IMR-90 (cell line): ENCODE measurements at regions not wholly inside any gene's neighbourhood (a gene's known extent, or its start where the extent isn't known, plus 50 kb on each side); places are given as distances from the start of the nearest gene placed in this dataset.

Experiments used
- ATAC-seq: fragments of 200-7000 bp; cut with Tn5 transposase; 2 replicates; pipeline ENCODE4 v1.9.1; 2020; ENCODE audit warnings: low read depth, mild to moderate bottlenecking, moderate library complexity
- BruUV-seq: library from RNA; stranded (reverse); fragments of 400-500 nt; replicated peaks from 2 replicates; lab custom pipeline; 2021; lab: Mats Ljungman, UMichigan
- CTCF ChIA-PET: fragments of 300-600 bp; formaldehyde crosslinking; extraction: SDS; loops from one replicate; lab custom pipeline; 2021; ENCODE audit warnings: antibody characterized with exemption; lab: Yijun Ruan, JAX
- POLR2A ChIA-PET: fragments of 300-600 bp; sonication (Branson Sonifier 250); formaldehyde crosslinking; loops from one replicate; lab custom pipeline; 2022; ENCODE audit warnings: antibody characterized with exemption; ENCODE audit not compliant: unreplicated experiment; lab: Charles Lee
- DNase-seq: peaks from one replicate; pipeline ENCODE4 v3.0.0; 2013
- H2AFZ ChIP-seq: replicated peaks from 2 replicates; pipeline ENCODE3; 2013; ENCODE audit warnings: low read length, mild to moderate bottlenecking; ENCODE audit not compliant: poor library complexity
- H2AK5ac ChIP-seq: 2 replicates; pipeline ENCODE4 v1.6.1; 2013; ENCODE audit warnings: low read depth, low read length, inconsistent platforms
- H2AK9ac ChIP-seq: replicated peaks from 2 replicates; pipeline ENCODE3; 2013; ENCODE audit warnings: mild to moderate bottlenecking, low read depth, low read length, moderate library complexity; ENCODE audit not compliant: poor library complexity
- H2BK120ac ChIP-seq: 2 replicates; pipeline ENCODE4 v1.6.1; 2013; ENCODE audit warnings: low read depth, low read length, inconsistent platforms
- H2BK15ac ChIP-seq: 3 replicates; pipeline ENCODE4 v1.6.1; 2013; ENCODE audit warnings: low read depth, low read length, inconsistent platforms
- H2BK20ac ChIP-seq: 2 replicates; pipeline ENCODE4 v1.6.1; 2013; ENCODE audit warnings: low read depth, mild to moderate bottlenecking, inconsistent platforms, low read length, moderate library complexity
- H2BK5ac ChIP-seq: 2 replicates; pipeline ENCODE4 v1.6.1; 2013; ENCODE audit warnings: mild to moderate bottlenecking, low read depth, low read length, inconsistent platforms; ENCODE audit not compliant: poor library complexity, severe bottlenecking
- H3K14ac ChIP-seq: replicated peaks from 2 replicates; pipeline ENCODE4 v1.6.1; 2013; ENCODE audit warnings: low read depth, low read length, inconsistent platforms
- H3K18ac ChIP-seq: 2 replicates; pipeline ENCODE4 v1.6.1; 2013; ENCODE audit warnings: low read depth, low read length, control low read depth
- H3K23ac ChIP-seq: 2 replicates; pipeline ENCODE4 v1.6.1; 2013; ENCODE audit warnings: low read depth, low read length, inconsistent platforms
- H3K27ac ChIP-seq: 2 replicates; pipeline ENCODE4 v1.5.1; 2013; ENCODE audit warnings: mild to moderate bottlenecking, control low read depth, low read length; ENCODE audit not compliant: insufficient read depth
- H3K27me3 ChIP-seq: 2 replicates; pipeline ENCODE4 v1.6.1; 2013; ENCODE audit warnings: low read length; ENCODE audit not compliant: control insufficient read depth, insufficient read depth
- H3K36me3 ChIP-seq: 2 replicates; pipeline ENCODE4 v1.6.1; 2013; ENCODE audit warnings: low read length, mixed read lengths; ENCODE audit not compliant: control insufficient read depth, insufficient read depth
- H3K4ac ChIP-seq: 2 replicates; pipeline ENCODE4 v1.6.1; 2013; ENCODE audit warnings: low read depth, low read length, inconsistent platforms
- H3K4me1 ChIP-seq: 2 replicates; pipeline ENCODE4 v1.6.1; 2013; ENCODE audit warnings: low read length, mixed read lengths; ENCODE audit not compliant: control insufficient read depth, insufficient read depth
- H3K4me2 ChIP-seq: 2 replicates; pipeline ENCODE4 v1.6.1; 2013; ENCODE audit warnings: low read depth, mild to moderate bottlenecking, control low read depth, low read length, moderate library complexity
- H3K4me3 ChIP-seq: 2 replicates; pipeline ENCODE4 v1.5.1; 2013; ENCODE audit warnings: low read depth, mild to moderate bottlenecking, control low read depth, low read length, moderate library complexity; ENCODE audit not compliant: insufficient read depth
- H3K56ac ChIP-seq: 2 replicates; pipeline ENCODE4 v1.6.1; 2013; ENCODE audit warnings: low read length, inconsistent platforms; ENCODE audit not compliant: insufficient read depth; ENCODE audit errors: extremely low read depth
- H3K79me1 ChIP-seq, 2 experiments: 2 replicates each; pipeline ENCODE4 v1.6.1; 2013; ENCODE audit warnings: low read length in 2 of 2, inconsistent platforms in 1 of 2, low read depth in 1 of 2
- H3K9ac ChIP-seq: 2 replicates; pipeline ENCODE4 v1.6.1; 2013; ENCODE audit warnings: low read depth, low read length, control low read depth
- H3K9me1 ChIP-seq: 2 replicates; pipeline ENCODE4 v1.6.1; 2013; ENCODE audit warnings: low read length, inconsistent platforms; ENCODE audit not compliant: insufficient read depth
- H3K9me3 ChIP-seq: 2 replicates; pipeline ENCODE4 v1.6.1; 2013; ENCODE audit warnings: low read length; ENCODE audit not compliant: control insufficient read depth, insufficient read depth
- H4K20me1 ChIP-seq: 2 replicates; pipeline ENCODE4 v1.6.1; 2013; ENCODE audit warnings: low read length, inconsistent platforms; ENCODE audit not compliant: insufficient read depth
- H4K5ac ChIP-seq: 2 replicates; pipeline ENCODE4 v1.6.1; 2013; ENCODE audit warnings: mild to moderate bottlenecking, low read depth, low read length, control low read depth
- H4K8ac ChIP-seq, 2 experiments: 2 replicates each; pipeline ENCODE4 v1.6.1; 2013; ENCODE audit warnings: low read depth in 2 of 2, low read length in 2 of 2, control low read depth in 1 of 2, inconsistent platforms in 1 of 2
- H4K91ac ChIP-seq: 2 replicates; pipeline ENCODE4 v1.6.1; 2013; ENCODE audit warnings: low read depth, low read length, inconsistent platforms; ENCODE audit not compliant: insufficient read depth
- BHLHE40 ChIP-seq: fragments of 150-350 bp; IDR thresholded peaks from 2 replicates; pipeline ENCODE4 v1.6.1; 2016; ENCODE audit warnings: mild to moderate bottlenecking, low read depth, low read length
- CHD1 ChIP-seq: IDR thresholded peaks from 2 replicates; pipeline ENCODE4 v1.6.1; 2012; ENCODE audit warnings: low read depth, low read length, improper control_type of control experiment
- FOS ChIP-seq: fragments of 150-350 bp; IDR thresholded peaks from 2 replicates; pipeline ENCODE4 v1.6.1; 2016; ENCODE audit warnings: low read depth, low read length
- MAFK ChIP-seq: IDR thresholded peaks from 2 replicates; pipeline ENCODE4 v1.6.1; 2012; ENCODE audit warnings: low read depth, low read length, improper control_type of control experiment
- MAZ ChIP-seq: IDR thresholded peaks from 2 replicates; pipeline ENCODE4 v1.6.1; 2012; ENCODE audit warnings: low read depth, mild to moderate bottlenecking, low read length, improper control_type of control experiment, moderate library complexity, borderline replicate concordance
- MXI1 ChIP-seq: IDR thresholded peaks from 2 replicates; pipeline ENCODE4 v1.6.1; 2012; ENCODE audit warnings: low read depth, mild to moderate bottlenecking, low read length, moderate library complexity, borderline replicate concordance
- NFE2L2 ChIP-seq: fragments of 150-350 bp; IDR thresholded peaks from 2 replicates; pipeline ENCODE4 v1.6.1; 2016; ENCODE audit warnings: low read depth, mild to moderate bottlenecking, low read length
- POLR2A ChIP-seq: IDR thresholded peaks from 2 replicates; pipeline ENCODE4 v1.6.1; 2012; ENCODE audit warnings: mild to moderate bottlenecking, low read depth, low read length
- RAD21 ChIP-seq: IDR thresholded peaks from 2 replicates; pipeline ENCODE4 v1.6.1; 2012; ENCODE audit warnings: low read length, improper control_type of control experiment
- RCOR1 ChIP-seq: IDR thresholded peaks from 2 replicates; pipeline ENCODE4 v1.6.1; 2012; ENCODE audit warnings: mild to moderate bottlenecking, low read length, improper control_type of control experiment; ENCODE audit not compliant: insufficient replicate concordance
- RFX5 ChIP-seq: IDR thresholded peaks from 2 replicates; pipeline ENCODE4 v1.8.0; 2012; ENCODE audit warnings: low read depth, mild to moderate bottlenecking, low read length, moderate library complexity
- SMC3 ChIP-seq: fragments of 150-350 bp; IDR thresholded peaks from 2 replicates; pipeline ENCODE4 v1.6.1; 2016; ENCODE audit warnings: low read depth, mild to moderate bottlenecking, antibody characterized with exemption, low read length, moderate library complexity
- WGBS, 2 experiments: methylation state at CpG; one replicate each; pipeline versions ENCODE4 v1.1.5 to v1.1.7; 2013; ENCODE audit warnings: missing lambda C conversion rate in 2 of 2; ENCODE audit not compliant: insufficient read length in 1 of 2; ENCODE audit errors: extremely low coverage in 2 of 2; 5-methylcytosine and 5-hydroxymethylcytosine counted together
- dilution Hi-C: fragments of 300-500 bp; cut with HindIII; formaldehyde crosslinking; loops from one replicate; pipeline ENCODE4 v1.14.3; 2018; ENCODE audit warnings: low sequenced_read_pairs; ENCODE audit not compliant: unreplicated experiment
- in situ Hi-C: fragments of 300-500 bp; cut with MboI; formaldehyde crosslinking; loops from 3 replicates; pipeline ENCODE4 v1.14.3; 2019; ENCODE audit warnings: low sequenced_read_pairs, inconsistent platforms, mixed read lengths
- intact Hi-C: fragments of 100-400 bp; cut with micrococcal nuclease; formaldehyde crosslinking; loops from 2 replicates; pipeline ENCODE4 v1.10.0; 2022
- TF ChIP-seq, protein P1 (sequence below): fragments of 150-350 bp; IDR thresholded peaks from 2 replicates; pipeline ENCODE4 v1.6.1; 2016; ENCODE audit warnings: low read depth, mild to moderate bottlenecking, low read length, moderate library complexity, borderline replicate concordance
- TF ChIP-seq, protein P2 (sequence below): fragments of 150-350 bp; IDR thresholded peaks from 2 replicates; pipeline ENCODE4 v1.6.1; 2017; ENCODE audit warnings: mild to moderate bottlenecking, antibody characterized with exemption, low read length, low read depth
- TF ChIP-seq, protein P3 (sequence below): conservative IDR thresholded peaks from 2 replicates; pipeline ENCODE4 v1.5.1; 2012; ENCODE audit warnings: mild to moderate bottlenecking, low read depth, low read length, improper control_type of control experiment

DNA sequence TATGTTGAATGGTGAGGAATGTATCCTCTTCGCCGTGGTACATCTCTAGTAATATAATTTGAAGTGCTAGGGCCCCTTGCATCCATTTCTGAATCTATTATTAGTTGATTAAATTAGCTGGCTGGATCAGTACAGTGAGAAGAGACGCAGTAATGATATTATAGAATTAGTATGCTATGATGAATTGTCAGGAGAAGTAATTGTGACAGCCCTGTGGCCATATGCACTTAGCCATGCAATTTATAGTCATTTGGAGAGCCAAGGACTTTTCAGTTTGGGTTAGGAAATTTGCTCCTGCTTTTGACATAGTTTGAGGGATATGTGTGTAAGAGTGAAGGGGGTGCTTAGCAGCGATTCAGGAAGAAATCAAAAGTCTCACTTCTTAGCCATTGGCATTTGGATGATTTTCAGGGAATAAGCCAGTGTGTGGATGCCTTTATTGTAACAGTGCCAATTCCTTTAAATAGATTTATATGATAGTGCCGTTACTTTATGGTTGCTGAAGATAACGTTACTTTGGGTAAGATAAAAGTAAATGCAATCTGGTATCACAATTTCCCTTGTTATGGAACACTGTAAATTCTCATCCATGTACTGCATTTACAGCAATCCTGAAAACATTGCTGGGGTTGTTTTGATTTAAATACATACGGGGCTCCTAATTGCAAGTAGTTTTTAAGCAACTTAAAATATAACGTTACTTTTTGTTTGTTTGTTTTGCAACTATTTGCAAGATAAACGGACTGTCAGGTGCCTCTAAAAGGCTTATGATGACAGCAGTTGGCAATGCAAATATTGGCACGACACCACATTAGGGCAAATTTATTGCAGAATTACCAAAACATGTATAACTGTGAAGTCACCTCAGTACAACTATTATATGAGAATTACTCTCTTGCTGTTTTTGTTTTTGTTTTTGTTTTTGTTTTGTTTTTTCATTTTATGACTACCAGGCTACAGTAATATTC is 875.4 kb upstream of the WWC1 start:
- in situ Hi-C loops (no loop called here), intact Hi-C loops (no loop called here), dilution Hi-C loops (no loop called here)
- Histone ChIP-seq H3K14ac (no peak overlapping the region), H3K4ac (no peak overlapping the region), H3K23ac (no peak overlapping the region), H3K79me1 (no peaks in the 10 kb centered on the region), H3K4me1 (no peaks in the 10 kb centered on the region), H3K9ac (no peak overlapping the region), H3K56ac (no peak overlapping the region), H2BK15ac (no peak overlapping the region), H2AK9ac (no peak overlapping the region), H4K5ac (no peak overlapping the region), H3K4me3 (no peak overlapping the region), H2AFZ (no peak overlapping the region), H3K27ac (no peak overlapping the region), H3K36me3 (no peaks in the 10 kb centered on the region), H4K8ac (no peak overlapping the region), H3K18ac (no peak overlapping the region), H4K91ac (no peak overlapping the region), H4K20me1 (no peaks in the 10 kb centered on the region), H2BK5ac (no peak overlapping the region), H3K9me3 (no peaks in the 10 kb centered on the region), H3K9me1 (no peaks in the 10 kb centered on the region), H2BK20ac (no peak overlapping the region), H2AK5ac (no peak overlapping the region), H2BK120ac (no peak overlapping the region), H3K4me2 (no peak overlapping the region), H3K27me3 (no peaks in the 10 kb centered on the region)
- ATAC-seq (no peak), DNase-seq (no peak)
- no TSS peak for BruUV-seq
- 33% methylated on average over 1 of the region's 10 CpGs; no CpG with 5 or more reads in 1 of the 2 experiments for WGBS, 2 experiments
- ChIA-PET CTCF (no interaction called here), POLR2A (no interaction called here)
- TF ChIP-seq BHLHE40 (no peak), MAZ (no peak), MXI1 (no peak), NFE2L2 (no peak), MAFK (no peak), POLR2A (no peak), RAD21 (no peak), SMC3 (no peak), FOS (no peak), RFX5 (no peak), CHD1 (no peak), RCOR1 (no peak)
- TF ChIP-seq, protein P1, sequence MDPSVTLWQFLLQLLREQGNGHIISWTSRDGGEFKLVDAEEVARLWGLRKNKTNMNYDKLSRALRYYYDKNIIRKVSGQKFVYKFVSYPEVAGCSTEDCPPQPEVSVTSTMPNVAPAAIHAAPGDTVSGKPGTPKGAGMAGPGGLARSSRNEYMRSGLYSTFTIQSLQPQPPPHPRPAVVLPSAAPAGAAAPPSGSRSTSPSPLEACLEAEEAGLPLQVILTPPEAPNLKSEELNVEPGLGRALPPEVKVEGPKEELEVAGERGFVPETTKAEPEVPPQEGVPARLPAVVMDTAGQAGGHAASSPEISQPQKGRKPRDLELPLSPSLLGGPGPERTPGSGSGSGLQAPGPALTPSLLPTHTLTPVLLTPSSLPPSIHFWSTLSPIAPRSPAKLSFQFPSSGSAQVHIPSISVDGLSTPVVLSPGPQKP: no peak
- TF ChIP-seq, protein P2, sequence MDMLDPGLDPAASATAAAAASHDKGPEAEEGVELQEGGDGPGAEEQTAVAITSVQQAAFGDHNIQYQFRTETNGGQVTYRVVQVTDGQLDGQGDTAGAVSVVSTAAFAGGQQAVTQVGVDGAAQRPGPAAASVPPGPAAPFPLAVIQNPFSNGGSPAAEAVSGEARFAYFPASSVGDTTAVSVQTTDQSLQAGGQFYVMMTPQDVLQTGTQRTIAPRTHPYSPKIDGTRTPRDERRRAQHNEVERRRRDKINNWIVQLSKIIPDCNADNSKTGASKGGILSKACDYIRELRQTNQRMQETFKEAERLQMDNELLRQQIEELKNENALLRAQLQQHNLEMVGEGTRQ: no peak
- TF ChIP-seq, protein P3, sequence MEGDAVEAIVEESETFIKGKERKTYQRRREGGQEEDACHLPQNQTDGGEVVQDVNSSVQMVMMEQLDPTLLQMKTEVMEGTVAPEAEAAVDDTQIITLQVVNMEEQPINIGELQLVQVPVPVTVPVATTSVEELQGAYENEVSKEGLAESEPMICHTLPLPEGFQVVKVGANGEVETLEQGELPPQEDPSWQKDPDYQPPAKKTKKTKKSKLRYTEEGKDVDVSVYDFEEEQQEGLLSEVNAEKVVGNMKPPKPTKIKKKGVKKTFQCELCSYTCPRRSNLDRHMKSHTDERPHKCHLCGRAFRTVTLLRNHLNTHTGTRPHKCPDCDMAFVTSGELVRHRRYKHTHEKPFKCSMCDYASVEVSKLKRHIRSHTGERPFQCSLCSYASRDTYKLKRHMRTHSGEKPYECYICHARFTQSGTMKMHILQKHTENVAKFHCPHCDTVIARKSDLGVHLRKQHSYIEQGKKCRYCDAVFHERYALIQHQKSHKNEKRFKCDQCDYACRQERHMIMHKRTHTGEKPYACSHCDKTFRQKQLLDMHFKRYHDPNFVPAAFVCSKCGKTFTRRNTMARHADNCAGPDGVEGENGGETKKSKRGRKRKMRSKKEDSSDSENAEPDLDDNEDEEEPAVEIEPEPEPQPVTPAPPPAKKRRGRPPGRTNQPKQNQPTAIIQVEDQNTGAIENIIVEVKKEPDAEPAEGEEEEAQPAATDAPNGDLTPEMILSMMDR: no peak
